GM06990 (cell line): ENCODE measurements at regions not wholly inside any gene's neighbourhood (a gene's known extent, or its start where the extent isn't known, plus 50 kb on each side); places are given as distances from the start of the nearest gene placed in this dataset.

Experiments
- DNase-seq: peaks from one replicate; pipeline ENCODE4 v3.0.0-alpha.2; 2011; ENCODE audit not compliant: insufficient read length; ENCODE audit errors: extremely low read depth
- H3K27me3 ChIP-seq: replicated peaks from 2 replicates; pipeline ENCODE4 v1.6.0; 2011; ENCODE audit warnings: low read length; ENCODE audit not compliant: control insufficient read depth, insufficient read depth
- H3K36me3 ChIP-seq: 2 replicates; pipeline ENCODE4 v1.5.1; 2011; ENCODE audit warnings: low read length; ENCODE audit not compliant: control insufficient read depth, insufficient read depth
- H3K4me3 ChIP-seq: replicated peaks from 2 replicates; pipeline ENCODE4 v1.5.1; 2011; ENCODE audit warnings: low read depth, mild to moderate bottlenecking, control low read depth, low read length
- TF ChIP-seq, protein P1 (sequence below): IDR thresholded peaks from 2 replicates; pipeline ENCODE4 v1.5.1; 2011; ENCODE audit warnings: low read length, control low read depth, mild to moderate bottlenecking, inconsistent platforms; ENCODE audit not compliant: insufficient read depth, poor library complexity, severe bottlenecking

DNA sequence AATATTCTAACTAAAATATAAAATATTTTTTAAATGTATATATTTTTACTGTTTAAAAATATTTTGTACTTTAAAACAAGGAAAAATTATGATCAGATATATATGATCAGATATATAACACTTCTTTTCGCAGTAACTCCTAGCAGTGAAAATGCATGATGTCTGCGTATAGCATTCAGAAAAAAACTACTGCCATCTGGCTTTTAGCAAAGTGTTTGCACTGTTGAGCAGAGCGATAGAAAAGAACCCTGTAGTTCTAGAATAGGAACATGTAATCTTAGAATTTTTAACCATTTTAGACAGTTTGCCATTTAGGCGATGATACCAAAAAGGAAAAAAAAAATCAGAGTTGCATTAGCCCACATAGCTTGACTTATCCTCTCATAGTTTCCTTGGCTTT is 370.4 kb upstream of the ANO3 start:
- Histone ChIP-seq H3K36me3 (no peaks in the 10 kb centered on the region), H3K4me3 (no peak overlapping the region), H3K27me3 (no peaks in the 10 kb centered on the region)
- TF ChIP-seq, protein P1, sequence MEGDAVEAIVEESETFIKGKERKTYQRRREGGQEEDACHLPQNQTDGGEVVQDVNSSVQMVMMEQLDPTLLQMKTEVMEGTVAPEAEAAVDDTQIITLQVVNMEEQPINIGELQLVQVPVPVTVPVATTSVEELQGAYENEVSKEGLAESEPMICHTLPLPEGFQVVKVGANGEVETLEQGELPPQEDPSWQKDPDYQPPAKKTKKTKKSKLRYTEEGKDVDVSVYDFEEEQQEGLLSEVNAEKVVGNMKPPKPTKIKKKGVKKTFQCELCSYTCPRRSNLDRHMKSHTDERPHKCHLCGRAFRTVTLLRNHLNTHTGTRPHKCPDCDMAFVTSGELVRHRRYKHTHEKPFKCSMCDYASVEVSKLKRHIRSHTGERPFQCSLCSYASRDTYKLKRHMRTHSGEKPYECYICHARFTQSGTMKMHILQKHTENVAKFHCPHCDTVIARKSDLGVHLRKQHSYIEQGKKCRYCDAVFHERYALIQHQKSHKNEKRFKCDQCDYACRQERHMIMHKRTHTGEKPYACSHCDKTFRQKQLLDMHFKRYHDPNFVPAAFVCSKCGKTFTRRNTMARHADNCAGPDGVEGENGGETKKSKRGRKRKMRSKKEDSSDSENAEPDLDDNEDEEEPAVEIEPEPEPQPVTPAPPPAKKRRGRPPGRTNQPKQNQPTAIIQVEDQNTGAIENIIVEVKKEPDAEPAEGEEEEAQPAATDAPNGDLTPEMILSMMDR: no peak
- DNase-seq: no peak

DNA sequence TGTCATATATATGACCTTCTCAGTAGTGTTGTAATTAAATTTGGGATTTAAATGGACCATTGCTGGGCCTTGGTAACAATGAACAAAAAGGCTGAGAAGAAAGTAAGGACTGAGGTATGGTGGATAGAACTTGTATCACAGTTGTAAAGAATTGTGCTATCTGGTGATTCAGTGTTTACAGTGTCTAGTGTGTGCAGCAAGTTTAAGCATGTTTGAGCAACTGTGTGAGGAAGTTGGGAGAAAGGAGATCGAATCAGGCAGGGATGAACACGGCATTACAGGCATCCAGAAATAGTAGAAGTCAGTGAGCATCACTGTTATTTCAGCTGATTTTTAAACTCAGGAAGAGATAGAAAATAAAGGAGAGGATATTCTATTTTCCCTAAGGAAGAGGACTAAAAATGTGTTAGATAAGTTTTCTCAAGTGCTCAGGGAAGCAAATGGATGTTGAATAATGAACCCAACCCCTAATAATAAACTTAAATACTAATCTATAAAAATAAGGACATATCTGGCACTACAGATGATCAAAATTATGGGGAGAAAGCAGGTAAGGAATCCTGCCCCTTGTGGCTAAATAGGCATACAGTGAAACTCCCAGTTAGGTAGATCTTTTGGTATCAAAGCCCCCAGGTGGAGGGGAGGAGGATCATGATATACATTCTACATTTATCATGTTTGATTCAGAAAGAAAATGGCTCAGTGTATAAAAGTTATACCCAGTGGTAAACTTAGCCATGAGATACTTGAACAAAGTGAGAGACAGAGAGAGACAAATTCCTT is 361.0 kb upstream of the ANO3 start:
- TF ChIP-seq, protein P1: peak; percentile 43
- no peak overlapping the region for H3K4me3 ChIP-seq
- DNase-seq: no peak
- no peaks in the 10 kb centered on the region; the same call in 1 of the 2 replicates for H3K27me3 ChIP-seq
- no peaks in the 10 kb centered on the region for H3K36me3 ChIP-seq

DNA sequence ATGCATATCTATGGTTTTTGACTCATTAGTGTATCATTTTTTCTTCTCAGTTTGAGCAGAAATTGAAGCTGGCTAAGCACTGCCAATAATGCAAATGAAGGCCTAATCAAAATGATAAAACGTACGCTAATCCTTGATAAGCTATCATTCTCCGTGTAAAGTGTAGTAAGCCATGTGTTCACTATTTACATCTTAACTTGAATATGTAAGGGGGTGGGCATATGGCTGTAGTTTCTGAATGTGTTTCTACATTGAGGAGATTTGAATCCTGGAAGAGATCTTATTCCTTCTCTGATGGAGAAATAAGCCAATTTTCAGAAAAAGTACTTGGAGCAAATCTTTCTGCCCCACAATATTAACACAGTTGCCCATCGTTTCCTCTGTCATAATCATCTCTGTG is 351.8 kb upstream of the ANO3 start:
- Histone ChIP-seq H3K4me3 (no peak overlapping the region), H3K27me3 (no peaks in the 10 kb centered on the region), H3K36me3 (no peaks in the 10 kb centered on the region)
- TF ChIP-seq, protein P1: no peak
- DNase-seq: no peak

DNA sequence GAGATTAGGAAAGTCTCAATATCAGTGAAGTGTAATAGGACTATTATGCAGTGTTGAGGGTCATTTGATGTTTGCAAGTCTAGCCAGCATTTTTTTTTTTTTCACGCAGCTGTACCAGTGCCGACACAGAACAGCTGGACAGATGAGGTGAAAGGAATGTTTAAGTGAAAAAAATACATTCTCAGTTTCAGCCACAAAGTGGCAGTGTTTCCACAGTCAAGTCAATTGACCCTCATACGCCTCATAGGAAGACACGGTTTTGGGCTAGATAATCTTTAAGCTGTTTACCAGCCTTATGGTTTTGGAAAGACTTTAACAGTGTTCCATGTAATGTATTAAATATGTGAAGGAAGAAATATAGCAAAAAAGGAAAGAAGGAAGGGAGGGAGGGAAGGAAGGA is 349.9 kb upstream of the ANO3 start:
- TF ChIP-seq, protein P1: peak; percentile 38
- Histone ChIP-seq H3K27me3 (no peaks in the 10 kb centered on the region), H3K4me3 (no peak overlapping the region), H3K36me3 (no peaks in the 10 kb centered on the region)
- peak; percentile 6 for DNase-seq

DNA sequence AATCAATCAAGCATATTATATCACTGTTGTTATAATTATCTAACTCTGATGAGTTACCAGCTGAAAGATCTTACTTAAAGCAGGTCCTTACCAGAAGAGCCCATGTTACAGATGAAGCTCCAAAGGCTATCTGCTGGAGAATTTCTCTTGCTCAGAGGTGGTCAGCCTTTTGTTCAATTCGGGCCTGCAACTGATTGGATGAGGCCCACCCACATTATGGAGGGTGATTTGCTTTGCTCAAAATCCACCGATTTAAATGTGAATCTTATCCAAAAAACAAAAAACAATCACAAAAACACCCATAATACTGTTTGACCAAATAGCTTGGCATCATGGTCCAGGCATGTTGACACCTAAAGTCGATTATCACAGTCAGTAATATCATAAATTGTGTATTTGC is 348.6 kb upstream of the ANO3 start:
- H3K4me3 ChIP-seq: no peak overlapping the region
- TF ChIP-seq, protein P1: no peak
- no peaks in the 10 kb centered on the region for H3K36me3 ChIP-seq
- DNase-seq: no peak
- H3K27me3 ChIP-seq: no peaks in the 10 kb centered on the region
